Fibroblast of lung (primary cell): ENCODE measurements at regions not wholly inside any gene's neighbourhood (a gene's known extent, or its start where the extent isn't known, plus 50 kb on each side); places are given as distances from the start of the nearest gene placed in this dataset.
"Not testable (repeated sequence)": the region's sequence is repeated elsewhere in the genome, so short reads cannot be mapped to it uniquely, and the experiment has no call there.

Source experiments
- CTCF ChIP-seq, 2 donors: IDR thresholded peaks in 1 of 2; conservative IDR thresholded peaks in 1 of 2; 1 replicate in 1 of 2; 2 replicates in 1 of 2; pipeline ENCODE4 v1.5.1; 2011 to 2012; ENCODE audit warnings: low read length in 2 of 2, control low read depth in 1 of 2, inconsistent platforms in 1 of 2, low read depth in 1 of 2, mild to moderate bottlenecking in 1 of 2
- EZH2 ChIP-seq: IDR thresholded peaks from 2 replicates; pipeline ENCODE4 v1.5.1; 2012; ENCODE audit warnings: low read length, control low read depth, mild to moderate bottlenecking; ENCODE audit errors: missing control alignments

- TF ChIP-seq CTCF (conservative IDR thresholded peaks at IDR 0.05 in 1 of 2, IDR thresholded peaks at IDR 0.05 in 1 of 2; ENCODE audit: low read depth in 1 of 2, low read length in 2 of 2); EZH2: not testable (repeated sequence)
These were observed 387.6 kb downstream of the RAD51AP2 start for GRCh38 chr2:17130627-17131026.
